Fibroblast of lung (primary cell): ENCODE measurements at regions not wholly inside any gene's neighbourhood (a gene's known extent, or its start where the extent isn't known, plus 50 kb on each side); places are given as distances from the start of the nearest gene placed in this dataset.
"Not testable (repeated sequence)": the region's sequence is repeated elsewhere in the genome, so short reads cannot be mapped to it uniquely, and the experiment has no call there.

Experiments
- DNase-seq, 2 donors: peaks; one replicate each; pipeline versions ENCODE4 v3.0.0 to v3.0.0-alpha.2; 2010; ENCODE audit warnings: low read depth in 2 of 2
- H2AFZ ChIP-seq: 2 replicates; pipeline ENCODE4 v1.5.1; 2012; ENCODE audit warnings: low read length, control low read depth, inconsistent platforms
- H3K27ac ChIP-seq: 2 replicates; pipeline ENCODE4 v1.5.1; 2011; ENCODE audit warnings: low read length, control low read depth; ENCODE audit not compliant: insufficient read depth
- H3K27me3 ChIP-seq: 2 replicates; pipeline ENCODE4 v1.5.1; 2011; ENCODE audit warnings: mild to moderate bottlenecking, low read length; ENCODE audit not compliant: control insufficient read depth, insufficient read depth
- H3K36me3 ChIP-seq: 2 replicates; pipeline ENCODE4 v1.5.1; 2011; ENCODE audit warnings: low read length; ENCODE audit not compliant: control insufficient read depth, insufficient read depth
- H3K4me1 ChIP-seq: 2 replicates; pipeline ENCODE4 v1.5.1; 2011; ENCODE audit warnings: low read length; ENCODE audit not compliant: control insufficient read depth, insufficient read depth; ENCODE audit errors: extremely low read depth
- H3K4me2 ChIP-seq: 2 replicates; pipeline ENCODE4 v1.5.1; 2011; ENCODE audit warnings: low read length, control low read depth; ENCODE audit not compliant: insufficient read depth; ENCODE audit errors: extremely low read depth
- H3K4me3 ChIP-seq, 4 experiments: fragments of 200-600 bp in 1 of 4; sonication (generic) in 1 of 4; replicated peaks in 1 of 4; 2 replicates each; pipeline ENCODE4 v1.5.1; 2011 to 2016; ENCODE audit warnings: low read length in 4 of 4, low read depth in 3 of 4, mild to moderate bottlenecking in 3 of 4, control low read depth in 2 of 4, inconsistent platforms in 1 of 4, mixed read lengths in 1 of 4; ENCODE audit not compliant: insufficient read depth in 1 of 4; ENCODE audit errors: control extremely low read depth in 1 of 4
- H3K79me2 ChIP-seq: 2 replicates; pipeline ENCODE4 v1.5.1; 2012; ENCODE audit warnings: mild to moderate bottlenecking, low read length, inconsistent platforms; ENCODE audit not compliant: control insufficient read depth, insufficient read depth
- H3K9ac ChIP-seq: 2 replicates; pipeline ENCODE4 v1.5.1; 2011; ENCODE audit warnings: mild to moderate bottlenecking, low read length, control low read depth; ENCODE audit not compliant: insufficient read depth
- H3K9me3 ChIP-seq: 2 replicates; pipeline ENCODE4 v1.5.1; 2012; ENCODE audit warnings: low read depth, low read length; ENCODE audit not compliant: control insufficient read depth, insufficient read depth
- H4K20me1 ChIP-seq: 2 replicates; pipeline ENCODE4 v1.5.1; 2011; ENCODE audit warnings: low read length; ENCODE audit not compliant: control insufficient read depth, insufficient read depth; ENCODE audit errors: extremely low read depth
- EZH2 ChIP-seq: IDR thresholded peaks from 2 replicates; pipeline ENCODE4 v1.5.1; 2012; ENCODE audit warnings: low read length, control low read depth, mild to moderate bottlenecking; ENCODE audit errors: missing control alignments
- TF ChIP-seq, protein P1 (sequence below), 2 donors: IDR thresholded peaks in 1 of 2; conservative IDR thresholded peaks in 1 of 2; 1 replicate in 1 of 2; 2 replicates in 1 of 2; pipeline ENCODE4 v1.5.1; 2011 to 2012; ENCODE audit warnings: low read length in 2 of 2, control low read depth in 1 of 2, inconsistent platforms in 1 of 2, low read depth in 1 of 2, mild to moderate bottlenecking in 1 of 2

- no peak overlapping the region for H2AFZ ChIP-seq
- no peaks in the 10 kb centered on the region for H3K36me3 ChIP-seq
- H3K9ac ChIP-seq: no peak overlapping the region
- H3K27ac ChIP-seq: no peak overlapping the region
- H3K9me3 ChIP-seq: no peaks in the 10 kb centered on the region
- no peaks in the 10 kb centered on the region for H3K27me3 ChIP-seq
- no peaks in the 10 kb centered on the region for H4K20me1 ChIP-seq
- no peaks in the 10 kb centered on the region for H3K79me2 ChIP-seq
- H3K4me1 ChIP-seq: no peaks in the 10 kb centered on the region
- DNase-seq: no peak
- TF ChIP-seq, protein P1, sequence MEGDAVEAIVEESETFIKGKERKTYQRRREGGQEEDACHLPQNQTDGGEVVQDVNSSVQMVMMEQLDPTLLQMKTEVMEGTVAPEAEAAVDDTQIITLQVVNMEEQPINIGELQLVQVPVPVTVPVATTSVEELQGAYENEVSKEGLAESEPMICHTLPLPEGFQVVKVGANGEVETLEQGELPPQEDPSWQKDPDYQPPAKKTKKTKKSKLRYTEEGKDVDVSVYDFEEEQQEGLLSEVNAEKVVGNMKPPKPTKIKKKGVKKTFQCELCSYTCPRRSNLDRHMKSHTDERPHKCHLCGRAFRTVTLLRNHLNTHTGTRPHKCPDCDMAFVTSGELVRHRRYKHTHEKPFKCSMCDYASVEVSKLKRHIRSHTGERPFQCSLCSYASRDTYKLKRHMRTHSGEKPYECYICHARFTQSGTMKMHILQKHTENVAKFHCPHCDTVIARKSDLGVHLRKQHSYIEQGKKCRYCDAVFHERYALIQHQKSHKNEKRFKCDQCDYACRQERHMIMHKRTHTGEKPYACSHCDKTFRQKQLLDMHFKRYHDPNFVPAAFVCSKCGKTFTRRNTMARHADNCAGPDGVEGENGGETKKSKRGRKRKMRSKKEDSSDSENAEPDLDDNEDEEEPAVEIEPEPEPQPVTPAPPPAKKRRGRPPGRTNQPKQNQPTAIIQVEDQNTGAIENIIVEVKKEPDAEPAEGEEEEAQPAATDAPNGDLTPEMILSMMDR (conservative IDR thresholded peaks at IDR 0.05 in 1 of 2, IDR thresholded peaks at IDR 0.05 in 1 of 2; ENCODE audit: low read depth in 1 of 2, low read length in 2 of 2): no peak
- TF ChIP-seq EZH2: no peak
- H3K4me2 ChIP-seq: no peak overlapping the region
- no peak overlapping the region for H3K4me3 ChIP-seq
Measured at GRCh38 chr4:155444721-155445120, 68.0 kb upstream of the MAP9 start.

DNA sequence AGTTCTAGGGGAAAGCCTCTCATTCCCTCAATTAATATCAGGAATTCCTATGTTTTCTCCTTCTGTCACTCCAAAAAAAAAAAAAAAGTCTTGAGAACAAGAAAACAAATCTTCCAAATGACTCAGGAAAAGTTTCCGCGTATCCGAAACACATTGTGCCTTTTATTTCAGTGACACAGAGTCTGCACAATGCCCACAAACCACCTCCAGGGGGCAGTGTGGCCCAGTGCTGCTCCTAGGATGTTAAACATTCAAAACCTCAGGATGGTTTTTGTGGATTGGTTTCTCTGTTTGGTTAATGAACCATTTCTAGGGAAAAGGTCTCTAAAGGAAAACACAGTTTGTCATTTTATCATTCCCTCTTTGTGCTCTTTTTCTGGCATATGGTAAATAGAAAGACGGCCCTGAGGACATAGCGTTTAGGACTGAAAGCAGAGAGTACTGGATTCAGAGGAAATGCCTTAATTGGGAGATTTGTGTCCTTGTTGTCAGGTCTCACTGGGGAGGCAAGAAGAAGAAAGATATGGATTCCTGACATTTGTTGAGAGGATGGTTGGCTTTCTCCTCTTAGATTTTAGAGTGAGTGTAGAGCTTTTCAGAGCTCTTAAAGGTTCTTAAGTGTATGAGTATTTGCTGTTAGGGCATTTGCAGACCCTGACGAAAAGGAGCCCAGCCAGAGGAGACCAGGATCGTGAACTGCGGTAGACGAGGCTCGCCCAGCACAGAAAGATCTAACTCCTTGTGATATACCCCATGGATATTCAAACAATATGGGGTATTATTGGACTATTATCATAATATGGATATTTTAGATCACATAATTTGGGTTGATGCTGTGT, 65.7 kb upstream of the MAP9 start:
- no peaks in the 10 kb centered on the region for H4K20me1 ChIP-seq
- no peaks in the 10 kb centered on the region for H3K27me3 ChIP-seq
- no peaks in the 10 kb centered on the region for H3K9me3 ChIP-seq
- no peaks in the 10 kb centered on the region for H3K4me1 ChIP-seq
- DNase-seq: peak; percentile 54 to 89
- TF ChIP-seq EZH2: no peak
- TF ChIP-seq, protein P1 (conservative IDR thresholded peaks at IDR 0.05 in 1 of 2, IDR thresholded peaks at IDR 0.05 in 1 of 2; ENCODE audit: low read depth in 1 of 2, low read length in 2 of 2): peak; percentile 98 to 99
- H2AFZ ChIP-seq: peak overlapping the region; percentile 44
- no peaks in the 10 kb centered on the region for H3K79me2 ChIP-seq
- no peak overlapping the region for H3K27ac ChIP-seq
- H3K4me3 ChIP-seq: peak overlapping the region in 3 of 4 experiments; percentile 12 to 34 (median 29)
- H3K9ac ChIP-seq: no peak overlapping the region
- H3K36me3 ChIP-seq: no peaks in the 10 kb centered on the region
- peak overlapping the region; percentile 59 for H3K4me2 ChIP-seq

- no peak for TF ChIP-seq EZH2
- TF ChIP-seq, protein P1 (conservative IDR thresholded peaks at IDR 0.05 in 1 of 2, IDR thresholded peaks at IDR 0.05 in 1 of 2; ENCODE audit: low read depth in 1 of 2, low read length in 2 of 2): no peak
- Histone ChIP-seq H3K9me3 (no peaks in the 10 kb centered on the region), H3K27me3 (no peaks in the 10 kb centered on the region), H3K27ac (no peak overlapping the region), H3K4me1 (no peaks in the 10 kb centered on the region), H3K36me3 (no peaks in the 10 kb centered on the region), H3K9ac (no peak overlapping the region), H4K20me1 (no peaks in the 10 kb centered on the region), H3K79me2 (no peaks in the 10 kb centered on the region), H3K4me2 (no peak overlapping the region), H3K4me3 (no peak overlapping the region), H2AFZ (peak overlapping the region; percentile 37)
- no peak for DNase-seq
Measured at GRCh38 chr4:155441475-155441874, 64.7 kb upstream of the MAP9 start.

DNA sequence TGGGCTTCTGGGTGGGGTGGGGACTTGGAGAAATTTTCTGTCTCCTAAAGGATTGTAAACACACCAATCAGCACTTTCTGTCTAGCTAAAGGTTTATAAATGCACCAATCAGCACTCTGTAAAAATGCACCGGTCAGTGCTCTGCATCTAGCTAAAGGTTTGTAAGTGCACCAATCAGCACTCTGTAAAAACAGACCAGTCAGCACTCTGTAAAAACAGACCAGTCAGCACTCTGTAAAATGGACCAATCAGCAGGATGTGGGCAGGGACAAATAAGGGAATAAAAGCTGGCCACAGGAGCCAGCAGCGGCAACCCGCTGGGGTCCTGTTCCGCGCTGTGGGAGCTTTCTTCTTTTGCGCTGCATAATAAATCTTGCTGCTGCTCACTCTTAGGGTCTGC, 63.0 kb upstream of the MAP9 start:
- not testable (repeated sequence) for H3K27ac ChIP-seq, H3K9me3 ChIP-seq, H2AFZ ChIP-seq, H3K4me2 ChIP-seq, H4K20me1 ChIP-seq, DNase-seq, H3K4me1 ChIP-seq, H3K9ac ChIP-seq, H3K36me3 ChIP-seq, H3K79me2 ChIP-seq, H3K4me3 ChIP-seq, H3K27me3 ChIP-seq
